Vagina (tissue), 2 donors: ENCODE measurements at regions not wholly inside any gene's neighbourhood (a gene's known extent, or its start where the extent isn't known, plus 50 kb on each side); places are given as distances from the start of the nearest gene placed in this dataset.

Source experiments
- DNase-seq, 2 donors: peaks; one replicate each; pipeline ENCODE4 v3.0.0-alpha.2; 2017; ENCODE audit errors: extremely low spot score in 2 of 2
- H3K27ac ChIP-seq: fragments of 200-600 bp; sonication (generic); one replicate; pipeline ENCODE4 v1.5.1; 2019
- H3K27me3 ChIP-seq: fragments of 200-600 bp; sonication (generic); one replicate; pipeline ENCODE4 v1.5.1; 2019
- H3K36me3 ChIP-seq, 2 donors: fragments of 200-600 bp; sonication (generic); one replicate each; pipeline ENCODE4 v1.5.1; 2017 to 2019
- H3K4me1 ChIP-seq: fragments of 200-600 bp; sonication (generic); one replicate; pipeline ENCODE4 v1.5.1; 2019
- H3K4me3 ChIP-seq, 2 donors: fragments of 200-600 bp; sonication (generic); 1 replicate in 1 of 2; 2 replicates in 1 of 2; pipeline ENCODE4 v1.5.1; 2016 to 2019
- H3K9me3 ChIP-seq: fragments of 200-600 bp; sonication (generic); one replicate; pipeline ENCODE4 v1.5.1; 2019
- CTCF ChIP-seq, 3 experiments: fragments of 450-650 bp in 2 of 3; fragments of 200-600 bp in 1 of 3; sonication (generic) in 1 of 3; IDR thresholded peaks; one replicate each; pipeline ENCODE4 v1.5.1; 2017 to 2019; ENCODE audit warnings: antibody characterized with exemption in 3 of 3, mild to moderate bottlenecking in 2 of 3, moderate library complexity in 2 of 3
- POLR2A ChIP-seq, 2 donors: fragments of 450-650 bp; IDR thresholded peaks; one replicate each; pipeline ENCODE4 v1.6.1; 2017; ENCODE audit warnings: antibody characterized with exemption in 2 of 2, mild to moderate bottlenecking in 2 of 2, moderate library complexity in 2 of 2
- POLR2AphosphoS5 ChIP-seq, 2 donors: sonication (generic); formaldehyde crosslinking; IDR thresholded peaks; one replicate each; pipeline ENCODE4 v1.9.0; 2017; ENCODE audit warnings: antibody characterized with exemption in 2 of 2, mild to moderate bottlenecking in 2 of 2, low read depth in 1 of 2; ENCODE audit not compliant: insufficient read depth in 1 of 2
- intact Hi-C: fragments of 100-400 bp; cut with DNase I; formaldehyde crosslinking; loops from one replicate; pipeline ENCODE4 v1.15.1; 2023

GRCh38 chr5:44252545-44252944 lies 136.7 kb downstream of the FGF10 start:
- Histone ChIP-seq H3K4me3 (no peak overlapping the region), H3K27me3 (no peaks in the 10 kb centered on the region), H3K9me3 (no peaks in the 10 kb centered on the region), H3K4me1 (no peaks in the 10 kb centered on the region), H3K36me3 (no peaks in the 10 kb centered on the region), H3K27ac (no peak overlapping the region)
- TF ChIP-seq POLR2A (IDR thresholded peaks at IDR 0.05) (no peak), CTCF (IDR thresholded peaks at IDR 0.05) (no peak), POLR2AphosphoS5 (IDR thresholded peaks at IDR 0.05; ENCODE audit: insufficient read depth in 1 of 2, low read depth in 1 of 2) (no peak)
- intact Hi-C loops: no loop called here
- DNase-seq: no peak

- no peak for TF ChIP-seq POLR2A (IDR thresholded peaks at IDR 0.05)
- DNase-seq: no peak
- H3K9me3 ChIP-seq: no peaks in the 10 kb centered on the region
- intact Hi-C loops: no loop called here
- H3K4me1 ChIP-seq: no peaks in the 10 kb centered on the region
- H3K36me3 ChIP-seq: no peaks in the 10 kb centered on the region
- H3K27ac ChIP-seq: no peak overlapping the region
- no peak overlapping the region for H3K4me3 ChIP-seq
- H3K27me3 ChIP-seq: no peaks in the 10 kb centered on the region
Observed at GRCh38 chr5:44246986-44247385, 142.2 kb downstream of the FGF10 start.

GRCh38 chr5:44245935-44246334 lies 143.3 kb downstream of the FGF10 start:
- no peaks in the 10 kb centered on the region for H3K36me3 ChIP-seq
- no peaks in the 10 kb centered on the region for H3K9me3 ChIP-seq
- DNase-seq: no peak
- no peaks in the 10 kb centered on the region for H3K27me3 ChIP-seq
- TF ChIP-seq POLR2AphosphoS5 (IDR thresholded peaks at IDR 0.05; ENCODE audit: insufficient read depth in 1 of 2, low read depth in 1 of 2) (no peak), CTCF (IDR thresholded peaks at IDR 0.05) (no peak), POLR2A (IDR thresholded peaks at IDR 0.05) (no peak)
- H3K27ac ChIP-seq: no peak overlapping the region
- intact Hi-C loops: no loop called here
- no peaks in the 10 kb centered on the region for H3K4me1 ChIP-seq
- no peak overlapping the region for H3K4me3 ChIP-seq

DNA sequence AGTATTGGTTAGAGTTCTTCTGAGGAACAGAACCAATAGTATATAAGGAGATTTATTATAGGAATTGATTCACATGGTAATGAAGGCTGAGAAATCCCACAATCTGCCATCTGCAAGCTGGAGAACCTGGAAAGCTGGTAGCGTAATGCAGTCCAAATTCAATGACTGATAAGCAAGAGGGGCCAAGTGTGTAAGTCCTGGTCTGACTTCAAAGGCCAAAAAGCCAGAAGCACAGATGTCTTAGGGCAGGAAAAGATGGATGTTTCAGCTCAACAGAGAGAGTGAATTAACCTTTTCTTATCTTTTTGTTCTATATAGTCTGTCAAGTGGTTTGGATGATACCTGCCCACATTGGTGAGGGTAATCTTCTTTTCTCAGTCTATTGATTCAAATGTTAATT lies 146.4 kb downstream of the FGF10 start:
- Histone ChIP-seq H3K27ac (no peak overlapping the region), H3K27me3 (no peaks in the 10 kb centered on the region), H3K4me3 (no peak overlapping the region), H3K4me1 (no peaks in the 10 kb centered on the region), H3K9me3 (no peaks in the 10 kb centered on the region), H3K36me3 (no peaks in the 10 kb centered on the region)
- DNase-seq: no peak
- TF ChIP-seq CTCF (IDR thresholded peaks at IDR 0.05): no peak
- intact Hi-C loops: no loop called here

DNA sequence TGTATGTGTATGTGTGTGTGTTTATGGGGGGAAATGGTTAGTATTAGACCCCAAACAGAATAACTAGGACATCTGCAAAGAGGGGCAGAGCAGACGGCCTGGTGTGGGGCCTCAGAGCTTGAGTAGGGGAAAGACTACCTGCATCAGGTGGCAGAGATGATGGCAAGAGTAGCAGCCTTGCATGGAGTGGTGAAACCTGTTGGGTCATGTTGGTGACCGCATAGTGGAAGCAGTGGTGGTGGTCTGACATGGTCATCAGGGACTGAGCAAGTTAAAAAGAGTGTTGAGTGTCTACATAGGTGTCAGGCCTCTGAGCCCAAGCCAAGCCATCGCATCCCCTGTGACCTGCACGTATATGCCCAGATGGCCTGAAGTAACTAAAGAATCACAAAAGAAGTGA lies 153.2 kb downstream of the FGF10 start:
- TF ChIP-seq CTCF (IDR thresholded peaks at IDR 0.05) (no peak), POLR2A (IDR thresholded peaks at IDR 0.05) (no peak), POLR2AphosphoS5 (IDR thresholded peaks at IDR 0.05; ENCODE audit: insufficient read depth in 1 of 2, low read depth in 1 of 2) (no peak)
- intact Hi-C loops: no loop called here
- Histone ChIP-seq H3K27me3 (no peaks in the 10 kb centered on the region), H3K9me3 (no peaks in the 10 kb centered on the region), H3K4me3 (no peak overlapping the region), H3K4me1 (no peaks in the 10 kb centered on the region), H3K27ac (no peak overlapping the region), H3K36me3 (no peaks in the 10 kb centered on the region)
- no peak for DNase-seq

DNA sequence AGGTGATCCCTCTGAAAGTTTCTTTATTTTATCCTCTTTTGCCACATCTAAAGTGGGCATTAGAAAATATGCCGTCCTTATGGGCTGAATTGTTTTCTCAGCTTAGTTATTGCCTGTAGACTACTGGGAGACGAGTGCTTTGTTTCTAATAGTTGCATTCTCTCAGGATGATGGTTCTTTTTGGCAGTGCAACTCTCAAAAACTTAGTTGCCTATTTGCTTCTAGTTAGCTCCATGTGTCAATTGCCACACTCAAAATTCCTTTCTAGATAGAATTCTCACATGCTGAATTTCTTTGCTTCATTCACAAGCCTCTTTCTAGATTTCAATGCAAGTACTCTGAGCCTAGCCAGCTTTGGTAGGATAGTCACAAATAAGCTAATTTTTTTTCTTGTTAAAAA lies 155.5 kb downstream of the FGF10 start:
- no peaks in the 10 kb centered on the region for H3K9me3 ChIP-seq
- TF ChIP-seq POLR2A (IDR thresholded peaks at IDR 0.05) (no peak), CTCF (IDR thresholded peaks at IDR 0.05) (no peak), POLR2AphosphoS5 (IDR thresholded peaks at IDR 0.05; ENCODE audit: insufficient read depth in 1 of 2, low read depth in 1 of 2) (no peak)
- H3K27ac ChIP-seq: no peak overlapping the region
- no peak for DNase-seq
- H3K36me3 ChIP-seq: no peaks in the 10 kb centered on the region
- no peaks in the 10 kb centered on the region for H3K27me3 ChIP-seq
- H3K4me1 ChIP-seq: no peaks in the 10 kb centered on the region
- no peak overlapping the region for H3K4me3 ChIP-seq
- intact Hi-C loops: no loop called here
